HG03439 (cell line): ENCODE measurements at regions not wholly inside any gene's neighbourhood (a gene's known extent, or its start where the extent isn't known, plus 50 kb on each side); places are given as distances from the start of the nearest gene placed in this dataset.
"Not testable (repeated sequence)": the region's sequence is repeated elsewhere in the genome, so short reads cannot be mapped to it uniquely, and the experiment has no call there.

Experiments used
- ATAC-seq: cut with Tn5 transposase; IDR thresholded peaks from one replicate; pipeline ENCODE4 v1.9.1; 2021; ENCODE audit warnings: mild to moderate bottlenecking, moderate library complexity; ENCODE audit not compliant: unreplicated experiment

GRCh38 chr1:194014014-194014413, 827.6 kb upstream of the B3GALT2 start:
- no peak for ATAC-seq

GRCh38 chr1:194013561-194013960, 827.1 kb upstream of the B3GALT2 start:
- ATAC-seq, result no peak

GRCh38 chr1:194004146-194004545, 817.7 kb upstream of the B3GALT2 start:
- ATAC-seq, result no peak

GRCh38 chr1:194001726-194002350, 815.4 kb upstream of the B3GALT2 start:
- not testable (repeated sequence) for ATAC-seq

- ATAC-seq, result no peak
These were observed 802.5 kb upstream of the B3GALT2 start for GRCh38 chr1:193988885-193989284.

GRCh38 chr1:193979219-193979618, 792.8 kb upstream of the B3GALT2 start:
- ATAC-seq, result no peak

- ATAC-seq, result no peak
These were observed 787.9 kb upstream of the B3GALT2 start for GRCh38 chr1:193974286-193974798.

- ATAC-seq, result no peak
These were observed 787.0 kb upstream of the B3GALT2 start for GRCh38 chr1:193973428-193973827.

GRCh38 chr1:193971595-193971994, 785.2 kb upstream of the B3GALT2 start:
- ATAC-seq, result no peak

GRCh38 chr1:193960499-193960898, 774.1 kb upstream of the B3GALT2 start:
- no peak for ATAC-seq

- ATAC-seq, result no peak
These were observed 773.6 kb upstream of the B3GALT2 start for GRCh38 chr1:193960040-193960439.

GRCh38 chr1:193957556-193958095, 771.2 kb upstream of the B3GALT2 start:
- no peak for ATAC-seq

- no peak for ATAC-seq
These were observed 766.5 kb upstream of the B3GALT2 start for GRCh38 chr1:193952778-193953374.

GRCh38 chr1:193951984-193952383, 765.6 kb upstream of the B3GALT2 start:
- no peak for ATAC-seq

GRCh38 chr1:193944454-193944853, 758.0 kb upstream of the B3GALT2 start:
- ATAC-seq, result no peak

- ATAC-seq, result no peak
These were observed 753.8 kb upstream of the B3GALT2 start for GRCh38 chr1:193940176-193940575.

GRCh38 chr1:193939585-193939984, 753.2 kb upstream of the B3GALT2 start:
- ATAC-seq, result no peak

GRCh38 chr1:193937308-193937707, 750.9 kb upstream of the B3GALT2 start:
- no peak for ATAC-seq

- ATAC-seq, result no peak
These were observed 746.6 kb upstream of the B3GALT2 start for GRCh38 chr1:193932979-193933378.

- ATAC-seq, result no peak
These were observed 744.9 kb upstream of the B3GALT2 start for GRCh38 chr1:193931356-193931755.

GRCh38 chr1:193929374-193930033, 743.1 kb upstream of the B3GALT2 start:
- no peak for ATAC-seq

- no peak for ATAC-seq
These were observed 741.1 kb upstream of the B3GALT2 start for GRCh38 chr1:193927550-193927949.
